CD1c-positive myeloid dendritic cell (primary cell): ENCODE measurements at regions not wholly inside any gene's neighbourhood (a gene's known extent, or its start where the extent isn't known, plus 50 kb on each side); places are given as distances from the start of the nearest gene placed in this dataset.

Source experiments
- DNase-seq: peaks from one replicate; pipeline ENCODE4 v3.0.0-alpha.2; 2016; ENCODE audit errors: extremely low spot score

DNA sequence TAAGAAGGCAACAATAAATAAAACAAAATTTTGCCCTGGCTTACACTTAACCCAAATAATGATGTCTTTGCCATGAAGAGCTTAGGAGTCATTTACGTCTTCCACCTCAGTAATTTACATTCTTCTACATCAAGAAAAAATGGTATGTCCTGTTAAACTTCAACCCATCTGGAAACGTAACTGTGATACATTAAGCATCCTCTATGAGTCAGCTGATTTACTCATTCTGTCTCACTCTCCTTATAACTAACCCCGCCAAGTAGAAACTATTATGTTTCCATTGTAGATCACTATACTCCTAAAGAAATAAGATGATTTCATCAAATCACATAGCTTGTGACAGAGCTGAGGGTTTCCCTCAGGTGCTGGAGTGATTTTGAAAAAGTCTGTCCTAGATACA lies 330.7 kb downstream of the CDC14C start:
- DNase-seq, result no peak

- no peak for DNase-seq
Observed at GRCh38 chr7:49260538-49260937, 336.2 kb downstream of the CDC14C start.

DNA sequence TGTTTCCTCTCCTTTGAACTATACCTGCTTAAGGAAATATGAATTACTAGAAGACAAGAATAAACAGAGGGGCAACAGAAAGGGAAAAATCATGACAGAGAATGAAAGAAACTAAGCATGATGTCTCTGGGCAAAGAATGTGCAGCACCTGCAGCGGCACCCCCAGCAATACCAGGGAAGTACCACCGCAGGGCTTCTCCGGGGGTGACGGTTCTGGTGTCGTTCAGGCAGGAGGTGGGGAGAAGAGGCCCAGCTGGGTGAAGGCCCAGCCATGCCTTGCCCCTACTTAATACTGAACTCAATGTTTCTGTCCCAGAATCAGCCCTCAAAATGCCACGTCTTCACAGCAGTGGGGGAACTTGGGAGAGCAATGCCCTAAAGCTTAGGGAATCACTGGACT lies 337.6 kb downstream of the CDC14C start:
- DNase-seq, result no peak

DNA sequence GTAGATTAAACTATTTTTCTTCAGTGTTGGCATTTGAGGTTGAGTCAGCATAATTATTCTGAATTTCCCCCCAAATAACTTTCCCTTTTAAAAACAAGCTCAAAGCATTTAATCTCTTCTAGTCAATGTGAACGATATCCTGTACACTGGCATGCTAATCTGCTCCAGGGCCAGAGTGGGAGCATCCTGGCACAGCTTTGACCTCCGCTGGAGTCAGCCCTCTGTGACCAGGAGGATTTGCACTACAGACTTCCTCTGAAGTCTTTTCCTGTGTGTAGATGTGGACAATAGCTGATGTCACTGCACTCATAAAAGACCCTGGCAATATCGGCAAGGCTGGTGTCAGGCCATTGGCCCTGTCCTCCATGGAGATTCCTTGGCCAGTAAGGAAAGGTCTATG lies 340.2 kb downstream of the CDC14C start:
- DNase-seq, result no peak

DNA sequence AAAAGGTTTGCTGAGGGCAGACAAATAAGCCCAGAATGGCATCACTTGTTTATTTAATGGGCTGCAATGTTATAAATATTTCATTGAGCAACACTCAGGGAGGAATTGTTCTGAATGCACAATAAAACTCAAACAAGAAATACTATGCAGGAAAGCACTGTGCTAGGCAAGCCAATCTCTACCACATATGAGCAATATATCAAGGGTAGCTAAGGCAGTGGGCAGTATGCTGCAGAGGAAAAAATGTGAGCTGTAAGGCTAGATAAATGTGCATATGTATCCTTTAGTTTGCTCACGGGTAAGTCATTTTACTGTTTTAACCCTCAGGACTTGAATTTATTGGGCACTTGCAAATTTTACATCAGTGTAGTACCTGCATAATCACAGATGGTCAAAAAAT lies 349.6 kb downstream of the CDC14C start:
- DNase-seq, result no peak

- DNase-seq, result no peak
Observed at GRCh38 chr7:49279891-49280290, 355.5 kb downstream of the CDC14C start.

DNA sequence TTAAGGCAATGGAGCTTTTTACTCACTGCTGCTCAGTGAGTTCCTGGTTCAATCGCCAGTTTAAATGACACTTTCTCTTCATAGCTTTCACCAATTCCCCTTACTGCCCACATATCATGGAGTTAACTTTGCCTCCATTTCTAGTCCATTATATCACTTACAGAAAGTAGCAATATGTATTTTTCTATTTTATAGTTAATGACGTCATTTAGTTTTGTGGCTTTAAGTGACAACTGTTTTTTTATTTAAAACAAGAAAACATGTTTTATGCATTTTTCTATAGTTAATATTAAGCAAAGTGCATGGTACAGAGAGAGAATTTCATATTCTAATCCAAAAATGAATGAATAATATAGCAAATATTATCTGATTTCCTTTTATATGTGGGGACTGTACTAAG lies 363.3 kb downstream of the CDC14C start:
- DNase-seq, result no peak

DNA sequence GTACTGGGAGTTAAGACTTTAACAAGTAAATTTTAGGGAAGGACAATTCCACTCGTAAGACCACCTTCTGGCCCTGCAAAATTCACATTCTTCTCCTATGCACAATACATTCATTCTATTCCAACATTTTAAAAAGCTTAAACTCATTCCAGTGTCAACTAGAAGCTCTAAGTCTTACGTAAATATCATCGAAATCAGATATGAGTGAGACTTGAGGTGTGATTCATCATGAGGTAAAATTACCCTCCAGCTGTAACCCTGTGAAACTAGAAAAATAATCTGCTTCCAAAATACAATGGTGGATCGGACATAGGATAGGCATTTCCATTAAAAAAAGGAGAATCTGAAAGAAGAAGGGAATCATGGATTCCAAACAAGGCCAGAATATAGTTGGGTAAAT lies 370.3 kb downstream of the CDC14C start:
- no peak for DNase-seq

GRCh38 chr7:49295146-49295545 lies 370.8 kb downstream of the CDC14C start:
- no peak for DNase-seq

DNA sequence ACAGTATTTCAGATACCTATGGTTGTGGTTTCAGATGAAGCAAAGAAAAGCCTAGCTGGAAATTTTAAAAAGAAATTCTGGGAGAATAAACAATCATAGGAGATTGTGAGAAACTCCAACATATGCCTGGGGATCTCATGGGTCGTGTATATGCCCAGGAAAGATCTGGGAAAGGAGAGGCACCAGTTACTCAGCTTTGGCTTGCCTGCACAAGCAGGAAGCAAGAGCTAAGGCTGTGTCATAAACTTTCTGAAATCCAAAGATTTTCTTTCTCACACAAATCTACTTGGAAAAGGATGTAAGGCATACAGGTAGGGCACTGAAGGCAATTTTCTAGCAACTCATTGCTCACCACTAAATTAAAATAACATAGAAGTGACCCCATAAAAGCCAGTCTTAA lies 373.6 kb downstream of the CDC14C start:
- no peak for DNase-seq

DNA sequence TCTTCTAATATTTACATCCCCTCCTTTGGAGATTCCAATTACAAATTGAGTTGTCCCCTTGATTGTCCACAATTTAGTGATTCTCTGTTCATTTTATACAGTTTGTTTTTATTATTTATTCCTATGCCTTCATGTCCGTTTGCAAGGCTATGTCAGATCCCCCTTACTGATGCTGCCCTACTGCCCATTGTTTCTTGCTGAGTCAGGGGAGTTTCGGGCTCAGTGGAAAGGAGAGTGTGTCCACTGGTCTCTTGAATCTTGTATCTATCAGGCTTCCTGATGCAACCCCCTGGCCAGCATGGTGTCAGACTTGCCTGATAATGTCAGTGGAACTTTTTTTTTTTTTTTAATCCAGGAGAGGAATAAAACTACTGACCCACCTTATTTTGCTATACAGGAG lies 384.4 kb downstream of the CDC14C start:
- DNase-seq, result no peak

- no peak for DNase-seq
Observed at GRCh38 chr7:49320083-49320482, 395.7 kb downstream of the CDC14C start.

GRCh38 chr7:49321843-49322242 lies 397.5 kb downstream of the CDC14C start:
- DNase-seq, result no peak

DNA sequence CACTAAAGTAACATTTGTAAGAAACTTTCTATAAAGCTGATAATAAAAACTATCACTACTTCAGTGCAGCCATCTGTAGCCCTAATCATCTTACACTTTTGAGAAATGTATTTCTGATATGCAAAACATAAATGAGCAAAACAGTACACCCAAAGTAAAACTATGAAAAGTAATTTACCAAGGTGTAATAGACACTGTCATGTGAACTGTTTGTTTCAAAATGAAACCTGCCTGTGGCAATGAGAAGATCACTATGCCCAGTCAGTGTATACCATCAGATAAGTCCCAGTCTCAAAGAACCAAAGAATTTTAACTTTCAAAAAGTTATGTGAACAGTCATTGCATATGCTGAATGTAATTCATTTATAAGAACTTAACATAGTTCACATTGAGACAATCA lies 398.1 kb downstream of the CDC14C start:
- DNase-seq, result no peak

DNA sequence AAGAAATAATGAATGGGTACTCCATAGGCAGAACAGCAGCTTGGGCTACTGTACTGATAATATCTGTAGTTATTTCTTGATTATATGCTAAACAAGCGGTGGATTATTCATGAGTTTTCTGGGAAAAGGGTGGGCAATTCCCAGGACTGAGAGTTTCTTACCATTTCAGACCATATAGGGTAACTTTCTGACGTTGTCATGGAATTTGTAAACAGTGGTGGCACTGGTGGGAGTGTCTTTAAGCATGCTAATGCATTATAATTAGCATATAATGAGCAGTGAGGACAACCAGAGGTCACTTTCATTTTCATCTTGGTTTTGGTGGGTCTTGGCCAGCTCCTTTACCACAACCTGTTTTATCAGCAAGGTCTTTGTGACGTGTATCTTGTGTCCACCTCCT lies 399.7 kb downstream of the CDC14C start:
- no peak for DNase-seq

DNA sequence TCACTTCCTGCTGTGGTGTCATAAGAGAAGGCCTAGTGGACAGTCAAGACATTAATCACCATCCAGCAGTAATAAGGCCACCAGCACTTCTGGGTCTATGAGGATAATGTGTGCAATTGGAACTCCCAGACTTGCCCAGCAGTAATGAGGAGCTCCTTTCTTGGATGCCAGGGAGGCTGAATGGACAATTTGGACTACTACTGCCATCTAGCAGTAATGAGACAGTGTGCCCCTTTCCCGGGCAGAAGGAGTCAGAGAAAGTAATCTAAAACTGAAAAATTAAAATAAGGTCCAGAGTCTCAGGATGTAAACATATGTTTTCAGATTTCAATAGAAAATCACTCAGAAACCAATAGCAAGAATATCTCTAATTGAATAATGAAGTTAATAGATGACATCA lies 400.4 kb downstream of the CDC14C start:
- no peak for DNase-seq

GRCh38 chr7:49325571-49325970 lies 401.2 kb downstream of the CDC14C start:
- no peak for DNase-seq

- no peak for DNase-seq
Observed at GRCh38 chr7:49327155-49327554, 402.8 kb downstream of the CDC14C start.

DNA sequence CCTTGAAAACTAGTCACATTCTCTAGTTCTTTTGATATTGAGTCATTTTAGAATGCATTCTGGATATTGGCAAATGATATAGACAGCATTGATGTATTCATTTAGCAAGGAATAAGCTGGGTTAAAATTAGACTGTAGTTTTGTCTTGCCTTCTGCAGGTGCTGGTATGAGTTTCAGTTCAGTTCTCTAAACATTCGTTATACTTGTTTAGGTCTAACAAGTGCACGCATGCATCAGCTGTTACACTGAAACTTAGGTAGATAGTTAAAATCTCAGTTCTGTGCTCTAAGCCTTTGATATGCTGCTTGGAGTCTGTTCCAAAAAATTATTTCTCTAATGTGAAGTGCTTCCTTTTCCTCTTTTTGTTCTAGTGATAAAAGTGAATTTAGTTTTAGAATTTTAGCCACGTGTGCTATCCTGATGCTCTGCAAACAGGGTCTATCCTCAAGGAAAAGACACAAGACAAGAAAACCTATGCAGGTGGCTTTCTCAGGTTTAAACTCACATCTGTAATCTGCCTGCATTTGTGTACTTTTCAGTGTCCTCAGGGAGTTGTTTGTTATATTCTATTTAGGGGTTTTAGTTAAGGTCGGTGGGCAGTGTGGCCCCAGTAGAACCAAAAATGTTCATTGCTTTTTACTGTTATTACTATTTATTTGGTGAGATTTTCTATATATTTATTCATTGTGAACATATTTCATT lies 409.0 kb downstream of the CDC14C start:
- DNase-seq, result no peak

GRCh38 chr7:49341849-49342248 lies 417.5 kb downstream of the CDC14C start:
- DNase-seq, result no peak

- no peak for DNase-seq
Observed at GRCh38 chr7:49344556-49344955, 420.2 kb downstream of the CDC14C start.

GRCh38 chr7:49346195-49346899 lies 422.0 kb downstream of the CDC14C start:
- DNase-seq, result no peak

DNA sequence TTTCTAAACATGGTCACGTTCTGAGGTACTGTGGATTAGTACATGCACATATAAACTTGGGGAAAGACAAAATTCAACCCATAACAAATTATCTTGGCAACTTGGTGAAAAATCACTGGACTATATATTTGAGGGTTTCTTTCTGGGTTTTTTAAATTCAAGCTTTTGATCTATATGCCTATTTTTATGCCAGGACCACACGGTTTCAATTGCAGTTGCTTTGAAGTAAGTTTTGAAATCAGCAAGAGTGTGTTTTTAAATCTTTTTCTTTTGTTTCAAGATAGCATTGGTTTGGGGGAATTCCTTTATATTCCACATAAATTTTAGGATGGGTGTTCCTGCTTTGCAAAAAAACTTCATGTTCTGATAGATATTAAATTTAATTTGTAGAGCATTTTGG lies 406.4 kb upstream of the VWC2 start:
- no peak for DNase-seq

GRCh38 chr7:49371771-49372170 lies 401.7 kb upstream of the VWC2 start:
- no peak for DNase-seq
